Mesenchymal stem cell (in vitro differentiated cells and primary cell): ENCODE measurements at regions not wholly inside any gene's neighbourhood (a gene's known extent, or its start where the extent isn't known, plus 50 kb on each side); places are given as distances from the start of the nearest gene placed in this dataset.

ENCODE experiments used
- DNase-seq: peaks from one replicate; pipeline ENCODE4 v3.0.0-alpha.2; 2013
- H2AFZ ChIP-seq: one replicate; pipeline ENCODE4 v1.6.1; 2013; ENCODE audit warnings: low read depth, mild to moderate bottlenecking, control low read depth, inconsistent platforms, low read length, moderate library complexity
- H2AK5ac ChIP-seq: 2 replicates; pipeline ENCODE4 v1.6.1; 2013; ENCODE audit warnings: low read length, moderate library complexity, mild to moderate bottlenecking, inconsistent platforms; ENCODE audit not compliant: severe bottlenecking
- H2BK120ac ChIP-seq: one replicate; pipeline ENCODE4 v1.6.1; 2013; ENCODE audit warnings: low read depth, mild to moderate bottlenecking, inconsistent platforms, low read length, moderate library complexity
- H2BK12ac ChIP-seq, 2 experiments: one replicate each; pipeline ENCODE4 v1.6.1; 2013; ENCODE audit warnings: inconsistent platforms in 2 of 2, low read length in 2 of 2, mild to moderate bottlenecking in 2 of 2, moderate library complexity in 2 of 2, control low read depth in 1 of 2
- H2BK15ac ChIP-seq: one replicate; pipeline ENCODE4 v1.6.1; 2013; ENCODE audit warnings: mild to moderate bottlenecking, low read depth, inconsistent platforms; ENCODE audit not compliant: poor library complexity, severe bottlenecking
- H2BK5ac ChIP-seq: 2 replicates; pipeline ENCODE4 v1.6.1; 2013; ENCODE audit warnings: low read depth, mild to moderate bottlenecking, low read length, control low read depth, inconsistent platforms; ENCODE audit not compliant: poor library complexity, severe bottlenecking
- H3K14ac ChIP-seq, 2 experiments: one replicate each; pipeline ENCODE4 v1.6.1; 2013; ENCODE audit warnings: inconsistent platforms in 2 of 2, low read length in 2 of 2, control low read depth in 1 of 2, mild to moderate bottlenecking in 1 of 2, moderate library complexity in 1 of 2
- H3K18ac ChIP-seq, 2 experiments: one replicate each; pipeline ENCODE4 v1.6.1; 2013; ENCODE audit warnings: inconsistent platforms in 2 of 2, low read length in 2 of 2, control low read depth in 1 of 2, low read depth in 1 of 2, mild to moderate bottlenecking in 1 of 2
- H3K23ac ChIP-seq, 2 experiments: one replicate each; pipeline ENCODE4 v1.6.1; 2013; ENCODE audit warnings: inconsistent platforms in 2 of 2, low read length in 2 of 2, mild to moderate bottlenecking in 2 of 2, moderate library complexity in 2 of 2, control low read depth in 1 of 2
- H3K27ac ChIP-seq: 2 replicates; pipeline ENCODE4 v1.5.1; 2013; ENCODE audit warnings: mild to moderate bottlenecking, moderate library complexity, low read length, control low read depth, inconsistent platforms; ENCODE audit not compliant: poor library complexity, severe bottlenecking
- H3K27me3 ChIP-seq, 2 experiments: 2 replicates each; pipeline versions ENCODE4 v1.6.1 to v1.7.0; 2013; ENCODE audit warnings: low read length in 2 of 2, mild to moderate bottlenecking in 2 of 2, moderate library complexity in 2 of 2, control low read depth in 1 of 2, inconsistent platforms in 1 of 2; ENCODE audit not compliant: control insufficient read depth in 1 of 2, insufficient read depth in 1 of 2
- H3K36me3 ChIP-seq, 2 experiments: 2 replicates each; pipeline versions ENCODE4 v1.6.1 to v1.7.0; 2013; ENCODE audit warnings: low read length in 2 of 2, control low read depth in 1 of 2, inconsistent platforms in 1 of 2, low read depth in 1 of 2, mild to moderate bottlenecking in 1 of 2; ENCODE audit not compliant: insufficient read depth in 2 of 2, control insufficient read depth in 1 of 2
- H3K4ac ChIP-seq, 2 experiments: one replicate each; pipeline ENCODE4 v1.6.1; 2013; ENCODE audit warnings: inconsistent platforms in 2 of 2, low read length in 2 of 2, mild to moderate bottlenecking in 2 of 2, moderate library complexity in 2 of 2, control low read depth in 1 of 2, low read depth in 1 of 2
- H3K4me1 ChIP-seq: 2 replicates; pipeline ENCODE4 v1.6.1; 2013; ENCODE audit warnings: low read depth, low read length, control low read depth; ENCODE audit not compliant: control insufficient read depth, insufficient read depth
- H3K4me2 ChIP-seq: 2 replicates; pipeline ENCODE4 v1.6.1; 2013; ENCODE audit warnings: low read length, mild to moderate bottlenecking, inconsistent platforms; ENCODE audit not compliant: poor library complexity, severe bottlenecking
- H3K4me3 ChIP-seq, 2 experiments: 2 replicates each; pipeline versions ENCODE4 v1.5.1 to v1.7.0; 2013; ENCODE audit warnings: low read length in 2 of 2, mild to moderate bottlenecking in 2 of 2, control low read depth in 1 of 2, low read depth in 1 of 2; ENCODE audit not compliant: insufficient read depth in 1 of 2
- H3K79me1 ChIP-seq: replicated peaks from 2 replicates; pipeline ENCODE4 v1.6.1; 2013; ENCODE audit warnings: mild to moderate bottlenecking, control low read depth, low read length, inconsistent platforms; ENCODE audit not compliant: poor library complexity, severe bottlenecking
- H3K9ac ChIP-seq: 2 replicates; pipeline ENCODE4 v1.7.0; 2013; ENCODE audit warnings: mild to moderate bottlenecking, low read length, moderate library complexity
- H3K9me3 ChIP-seq: 2 replicates; pipeline ENCODE4 v1.7.0; 2013; ENCODE audit warnings: mild to moderate bottlenecking, low read length; ENCODE audit not compliant: control insufficient read depth
- H4K8ac ChIP-seq: one replicate; pipeline ENCODE4 v1.6.1; 2013; ENCODE audit warnings: inconsistent platforms, mild to moderate bottlenecking, low read length, moderate library complexity
- H4K91ac ChIP-seq: one replicate; pipeline ENCODE4 v1.6.1; 2013; ENCODE audit warnings: mild to moderate bottlenecking, low read length, inconsistent platforms
- WGBS: methylation state at CpG from one replicate; pipeline ENCODE4 v1.1.7; 2013; ENCODE audit warnings: mixed read lengths; 5-methylcytosine and 5-hydroxymethylcytosine counted together

GRCh38 chr6:6418421-6418820 is 98.0 kb upstream of the F13A1 start:
- H3K4me2 ChIP-seq, result no peak overlapping the region
- H3K18ac ChIP-seq, result no peak overlapping the region
- H3K27ac ChIP-seq, result no peak overlapping the region
- no peak for DNase-seq
- no peak overlapping the region for H2BK12ac ChIP-seq
- H4K91ac ChIP-seq, result no peak overlapping the region
- H3K36me3 ChIP-seq, result no peaks in the 10 kb centered on the region
- no peaks in the 10 kb centered on the region for H3K79me1 ChIP-seq
- no peaks in the 10 kb centered on the region for H3K4me1 ChIP-seq
- H2AK5ac ChIP-seq, result no peak overlapping the region
- no peak overlapping the region for H3K4ac ChIP-seq
- no peak overlapping the region for H2BK15ac ChIP-seq
- no peaks in the 10 kb centered on the region for H3K27me3 ChIP-seq
- no peak overlapping the region for H2BK120ac ChIP-seq
- H3K4me3 ChIP-seq, result no peak overlapping the region
- peaks cover 3% of the 10 kb centered on the region for H3K9me3 ChIP-seq
- no peak overlapping the region for H3K14ac ChIP-seq
- H2BK5ac ChIP-seq, result no peak overlapping the region
- H4K8ac ChIP-seq, result no peak overlapping the region
- no peak overlapping the region for H3K9ac ChIP-seq
- 87% methylated on average over 3 of the region's 3 CpGs for WGBS
- H3K23ac ChIP-seq, result no peak overlapping the region
- H2AFZ ChIP-seq, result no peak overlapping the region

GRCh38 chr6:6420107-6420506 is 99.6 kb upstream of the F13A1 start:
- no peak overlapping the region for H2BK15ac ChIP-seq
- peaks cover 3% of the 10 kb centered on the region for H3K9me3 ChIP-seq
- no peak overlapping the region for H3K4me2 ChIP-seq
- H3K79me1 ChIP-seq, result no peaks in the 10 kb centered on the region
- no peak for DNase-seq
- H3K4me1 ChIP-seq, result no peaks in the 10 kb centered on the region
- H3K9ac ChIP-seq, result no peak overlapping the region
- WGBS, result 41% methylated on average over 1 of the region's 1 CpG
- H3K18ac ChIP-seq, result peak overlapping the region in 1 of 2 experiments; percentile 22
- no peak overlapping the region for H2AK5ac ChIP-seq
- H3K4ac ChIP-seq, result no peak overlapping the region
- H3K23ac ChIP-seq, result no peak overlapping the region
- H4K91ac ChIP-seq, result no peak overlapping the region
- no peak overlapping the region for H3K14ac ChIP-seq
- no peak overlapping the region for H3K4me3 ChIP-seq
- H2BK120ac ChIP-seq, result no peak overlapping the region
- H3K27me3 ChIP-seq, result no peaks in the 10 kb centered on the region
- H3K27ac ChIP-seq, result no peak overlapping the region
- no peak overlapping the region for H2AFZ ChIP-seq
- no peak overlapping the region for H4K8ac ChIP-seq
- no peak overlapping the region for H2BK12ac ChIP-seq
- no peaks in the 10 kb centered on the region for H3K36me3 ChIP-seq
- no peak overlapping the region for H2BK5ac ChIP-seq

DNA sequence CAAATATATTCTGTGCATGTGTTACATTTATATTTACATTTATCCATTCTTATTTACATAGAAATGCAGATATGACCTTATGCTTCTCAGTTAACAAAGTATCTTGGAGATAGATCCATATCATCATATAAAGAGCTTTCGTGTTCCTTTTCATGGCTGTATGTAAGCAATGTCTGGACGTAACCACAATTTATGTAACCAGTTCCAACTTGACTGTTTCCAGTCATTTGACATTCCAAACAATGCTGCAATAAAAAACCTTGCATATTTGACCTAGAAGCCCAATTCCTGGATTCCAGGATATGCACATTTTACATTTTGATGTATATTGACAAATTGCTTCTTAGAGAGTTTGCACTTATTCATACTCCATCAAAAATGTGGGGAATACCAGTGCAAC is 113.7 kb upstream of the F13A1 start:
- H2BK5ac ChIP-seq, result no peak overlapping the region
- no peak overlapping the region for H4K8ac ChIP-seq
- no peak overlapping the region for H3K4me2 ChIP-seq
- WGBS, result 50% methylated on average over 2 of the region's 2 CpGs
- H3K4me1 ChIP-seq, result no peaks in the 10 kb centered on the region
- H3K27ac ChIP-seq, result no peak overlapping the region
- H3K9ac ChIP-seq, result no peak overlapping the region
- H2AK5ac ChIP-seq, result no peak overlapping the region
- no peak overlapping the region for H2BK12ac ChIP-seq
- H3K14ac ChIP-seq, result no peak overlapping the region
- no peak overlapping the region for H2BK120ac ChIP-seq
- H3K36me3 ChIP-seq, result no peaks in the 10 kb centered on the region
- H3K27me3 ChIP-seq, result no peaks in the 10 kb centered on the region
- no peak overlapping the region for H2AFZ ChIP-seq
- no peak overlapping the region for H3K4me3 ChIP-seq
- peak; percentile 6 for DNase-seq
- no peak overlapping the region for H3K23ac ChIP-seq
- no peak overlapping the region for H3K4ac ChIP-seq
- H3K18ac ChIP-seq, result no peak overlapping the region
- H4K91ac ChIP-seq, result no peak overlapping the region
- no peaks in the 10 kb centered on the region for H3K79me1 ChIP-seq
- no peaks in the 10 kb centered on the region for H3K9me3 ChIP-seq
- no peak overlapping the region for H2BK15ac ChIP-seq

DNA sequence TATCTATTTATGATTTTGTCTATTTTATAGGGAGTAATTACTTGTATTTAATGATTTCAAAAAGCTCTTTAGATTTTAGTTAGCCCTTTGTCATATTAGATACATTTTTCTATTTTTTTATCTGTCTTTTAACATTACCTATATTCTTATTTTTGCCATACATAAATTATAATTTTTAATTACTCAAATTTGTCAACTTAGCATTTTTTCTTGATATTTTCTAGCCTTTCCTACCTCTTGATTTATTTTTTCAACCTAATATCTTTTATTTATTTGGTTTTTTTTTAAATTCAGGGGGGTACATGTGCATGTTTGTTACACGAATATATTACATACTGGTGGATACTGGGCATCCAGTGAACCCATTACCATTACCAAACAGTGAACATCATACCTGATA is 114.3 kb upstream of the F13A1 start:
- Histone ChIP-seq H3K4me2 (no peak overlapping the region), H2BK120ac (no peak overlapping the region)
- no peak for DNase-seq

More for the DNA sequence above, 114.3 kb upstream of the F13A1 start:
- no peaks in the 10 kb centered on the region for H3K4me1 ChIP-seq
- no CpG with 5 or more reads among the region's 1 CpG for WGBS
- no peak overlapping the region for H3K27ac ChIP-seq
- no peaks in the 10 kb centered on the region for H3K36me3 ChIP-seq
- H2BK12ac ChIP-seq, result no peak overlapping the region
- H2BK5ac ChIP-seq, result no peak overlapping the region
- no peak overlapping the region for H3K14ac ChIP-seq
- H2AFZ ChIP-seq, result no peak overlapping the region
- no peak overlapping the region for H3K4me3 ChIP-seq
- H4K8ac ChIP-seq, result no peak overlapping the region
- no peak overlapping the region for H3K18ac ChIP-seq
- H3K27me3 ChIP-seq, result no peaks in the 10 kb centered on the region
- no peak overlapping the region for H2BK15ac ChIP-seq
- H2AK5ac ChIP-seq, result no peak overlapping the region
- H3K9ac ChIP-seq, result no peak overlapping the region
- H3K23ac ChIP-seq, result no peak overlapping the region
- no peak overlapping the region for H4K91ac ChIP-seq
- no peaks in the 10 kb centered on the region for H3K79me1 ChIP-seq
- no peaks in the 10 kb centered on the region for H3K9me3 ChIP-seq
- H3K4ac ChIP-seq, result no peak overlapping the region
